ENCODE measurements at regions not wholly inside any gene's neighbourhood (a gene's known extent, or its start where the extent isn't known, plus 50 kb on each side); places are given as distances from the start of the nearest gene placed in this dataset.

GRCh38 chr2:155381436-155381835 is 682.9 kb downstream of the KCNJ3 start:
- no peak for DNase-seq (ENCODE audit: low read depth)
- no peak for TF ChIP-seq CTCF (IDR thresholded peaks at IDR 0.05; ENCODE audit: control insufficient read depth, extremely low read depth, insufficient read depth)

GRCh38 chr2:155379494-155379893 is 681.0 kb downstream of the KCNJ3 start:
- H3K4me3 ChIP-seq (ENCODE audit: low read depth, low read length) = no peak overlapping the region
- no peak for TF ChIP-seq CTCF (IDR thresholded peaks at IDR 0.05; ENCODE audit: control insufficient read depth, extremely low read depth, insufficient read depth)
- no peak for DNase-seq (ENCODE audit: low read depth)

More at GRCh38 chr2:155381436-155381835, 682.9 kb downstream of the KCNJ3 start:
- H3K4me3 ChIP-seq (ENCODE audit: low read depth, low read length) = no peak overlapping the region

- TF ChIP-seq CTCF (IDR thresholded peaks at IDR 0.05; ENCODE audit: control insufficient read depth, extremely low read depth, insufficient read depth) = no peak
- no peak overlapping the region for H3K4me3 ChIP-seq (ENCODE audit: low read depth, low read length)
- DNase-seq (ENCODE audit: low read depth) = no peak
Measured at GRCh38 chr2:155377931-155378444, 679.5 kb downstream of the KCNJ3 start.

- peak; percentile 4 for DNase-seq (ENCODE audit: low read depth)
- H3K4me3 ChIP-seq (ENCODE audit: low read depth, low read length) = no peak overlapping the region
- peak; percentile 38 for TF ChIP-seq CTCF (IDR thresholded peaks at IDR 0.05; ENCODE audit: control insufficient read depth, extremely low read depth, insufficient read depth)
Measured at GRCh38 chr2:155377266-155377680, 678.8 kb downstream of the KCNJ3 start.

GRCh38 chr2:155372969-155373368 is 674.5 kb downstream of the KCNJ3 start:
- peak; percentile 53 for TF ChIP-seq CTCF (IDR thresholded peaks at IDR 0.05; ENCODE audit: control insufficient read depth, extremely low read depth, insufficient read depth)
- DNase-seq (ENCODE audit: low read depth) = no peak
- no peak overlapping the region for H3K4me3 ChIP-seq (ENCODE audit: low read depth, low read length)

GRCh38 chr2:155368934-155369333 is 670.4 kb downstream of the KCNJ3 start:
- no peak for DNase-seq (ENCODE audit: low read depth)
- no peak overlapping the region for H3K4me3 ChIP-seq (ENCODE audit: low read depth, low read length)
- peak; percentile 30 for TF ChIP-seq CTCF (IDR thresholded peaks at IDR 0.05; ENCODE audit: control insufficient read depth, extremely low read depth, insufficient read depth)

- TF ChIP-seq CTCF (IDR thresholded peaks at IDR 0.05; ENCODE audit: control insufficient read depth, extremely low read depth, insufficient read depth) = no peak
- DNase-seq (ENCODE audit: low read depth) = no peak
- H3K4me3 ChIP-seq (ENCODE audit: low read depth, low read length) = no peak overlapping the region
Measured at GRCh38 chr2:155364766-155365165, 666.3 kb downstream of the KCNJ3 start.

Measured in LNCaP clone FGC (cell line).